GF-D8 (cell line): ENCODE measurements at regions not wholly inside any gene's neighbourhood (a gene's known extent, or its start where the extent isn't known, plus 50 kb on each side); places are given as distances from the start of the nearest gene placed in this dataset.

Experiments used
- DNase-seq: peaks from one replicate; lab custom pipeline; 2025; lab: John Stamatoyannopoulos, UW

DNA sequence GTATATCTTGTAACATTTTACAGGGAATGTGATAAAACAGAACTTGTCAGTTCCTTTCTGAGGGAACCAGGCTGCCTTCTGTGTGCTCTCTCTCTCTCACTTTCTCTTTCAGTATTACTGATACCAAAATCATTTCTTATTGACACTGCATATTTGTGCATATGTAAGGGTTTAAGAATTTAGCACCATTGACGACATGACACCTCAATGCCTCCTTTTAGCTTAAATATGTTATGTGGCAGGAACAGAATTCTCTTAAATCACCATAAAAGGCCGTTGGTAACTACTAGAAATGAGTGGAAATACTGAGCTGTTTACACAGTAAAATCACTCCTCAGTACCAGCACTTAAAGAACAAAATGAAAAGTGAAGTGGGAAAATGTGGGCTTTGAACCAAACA is 457.7 kb upstream of the SYT1 start:
- no peak for DNase-seq

- no peak for DNase-seq
Measured at GRCh38 chr12:78407722-78408121, 456.9 kb upstream of the SYT1 start.

- no peak for DNase-seq
Measured at GRCh38 chr12:78414071-78414470, 450.5 kb upstream of the SYT1 start.

- DNase-seq, result no peak
Measured at GRCh38 chr12:78418919-78419318, 445.7 kb upstream of the SYT1 start.

- DNase-seq, result no peak
Measured at GRCh38 chr12:78419513-78419912, 445.1 kb upstream of the SYT1 start.

- no peak for DNase-seq
Measured at GRCh38 chr12:78420991-78421390, 443.6 kb upstream of the SYT1 start.

- no peak for DNase-seq
Measured at GRCh38 chr12:78430551-78430950, 434.0 kb upstream of the SYT1 start.

GRCh38 chr12:78431931-78432330 is 432.6 kb upstream of the SYT1 start:
- DNase-seq, result no peak

GRCh38 chr12:78439666-78440065 is 424.9 kb upstream of the SYT1 start:
- no peak for DNase-seq

GRCh38 chr12:78441737-78442453 is 422.7 kb upstream of the SYT1 start:
- no peak for DNase-seq

DNA sequence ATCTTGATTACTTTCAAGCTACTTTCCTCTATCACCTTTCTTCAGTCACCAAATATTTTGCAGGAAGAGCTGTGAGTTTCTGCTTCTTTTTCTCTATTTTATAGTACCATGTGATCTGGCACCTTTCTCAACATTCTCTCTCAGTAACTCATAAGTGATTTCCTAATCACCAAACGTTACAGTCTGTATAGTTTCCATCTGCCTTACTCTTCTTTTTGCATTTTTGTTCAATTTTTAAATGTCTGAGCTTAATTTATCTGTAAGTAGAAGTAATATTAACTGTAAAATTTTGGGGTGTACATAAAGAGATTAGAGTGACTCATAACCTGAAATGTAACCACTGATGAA is 422.1 kb upstream of the SYT1 start:
- DNase-seq, result no peak

GRCh38 chr12:78446555-78446954 is 418.0 kb upstream of the SYT1 start:
- DNase-seq, result no peak

GRCh38 chr12:78447373-78447772 is 417.2 kb upstream of the SYT1 start:
- DNase-seq, result no peak

GRCh38 chr12:78448692-78449091 is 415.9 kb upstream of the SYT1 start:
- no peak for DNase-seq

- no peak for DNase-seq
Measured at GRCh38 chr12:78455991-78456390, 408.6 kb upstream of the SYT1 start.

DNA sequence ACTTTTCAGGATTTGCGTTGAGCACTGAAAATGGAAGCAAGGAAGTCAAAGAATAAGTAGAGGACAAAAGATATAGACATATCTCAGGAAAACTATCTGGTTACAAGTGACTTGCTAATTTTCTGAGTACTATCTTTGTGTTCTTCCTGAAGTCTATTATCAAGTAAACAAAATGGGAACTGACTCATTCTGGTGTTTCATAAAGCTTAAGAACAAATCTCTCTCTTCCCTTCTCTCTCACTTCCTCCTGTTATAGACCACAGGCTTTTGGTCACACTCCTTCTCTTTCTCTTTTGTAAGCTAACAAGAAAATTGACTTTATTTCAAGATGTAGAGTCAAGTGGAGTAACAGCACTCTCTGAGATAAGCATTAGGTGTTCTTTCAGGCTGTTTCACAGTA is 406.6 kb upstream of the SYT1 start:
- no peak for DNase-seq

DNA sequence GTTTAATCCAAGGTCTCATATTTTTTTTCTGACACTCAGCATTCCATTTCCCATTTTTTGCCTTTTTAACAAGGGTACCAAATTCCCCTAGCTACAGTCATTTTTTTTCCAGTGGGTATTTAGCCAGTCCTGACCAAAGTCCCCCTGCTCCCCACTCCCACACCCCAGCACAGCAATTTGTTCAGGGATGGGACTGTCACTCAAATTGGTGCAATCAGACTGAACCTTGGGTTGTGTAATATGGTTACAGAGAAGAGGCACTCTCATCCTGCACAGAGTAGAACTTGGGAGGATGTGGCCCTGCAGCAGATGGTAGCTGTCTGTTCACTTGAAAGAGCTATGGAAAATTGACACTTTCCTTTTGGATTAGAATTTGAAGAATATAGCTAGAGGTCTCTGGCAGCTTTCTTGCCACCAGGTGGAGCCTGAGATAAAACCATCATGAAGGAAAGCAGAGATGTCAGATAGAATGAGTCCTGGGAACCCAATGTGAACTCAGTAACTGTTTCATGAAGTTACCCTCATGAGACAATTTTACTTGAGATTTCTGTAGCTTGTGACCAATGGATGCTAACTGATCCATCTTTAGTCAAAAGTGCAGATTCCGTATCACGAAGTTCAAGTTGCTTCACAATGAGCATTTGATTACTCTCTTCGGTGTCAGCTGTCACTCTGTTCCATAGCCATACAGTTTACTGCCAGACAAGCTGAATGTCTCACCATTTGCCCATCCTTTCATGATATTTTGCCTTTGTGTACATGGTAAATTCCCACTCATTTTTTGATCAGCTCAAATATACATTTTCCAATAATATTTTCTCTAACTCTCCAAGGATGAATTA is 394.0 kb upstream of the SYT1 start:
- DNase-seq, result no peak

GRCh38 chr12:78473136-78473535 is 391.4 kb upstream of the SYT1 start:
- DNase-seq, result no peak

DNA sequence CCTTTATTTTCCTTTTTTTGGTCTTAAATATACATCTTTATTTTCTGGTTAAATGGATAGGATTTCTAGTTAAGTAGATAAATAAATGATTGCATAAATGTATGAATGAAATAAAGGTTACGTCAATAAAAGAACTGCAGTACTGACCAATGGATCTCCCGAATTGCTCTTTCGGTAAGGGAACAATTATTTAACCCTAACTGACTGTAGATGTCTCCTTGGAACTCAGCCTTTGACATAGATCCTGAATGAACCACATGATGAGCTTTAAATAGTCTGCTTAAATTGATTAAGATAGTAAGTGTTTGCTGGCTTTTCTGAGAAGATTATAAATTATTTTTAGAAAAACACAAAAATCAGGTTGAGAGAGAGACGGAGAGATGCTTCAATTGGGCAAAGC is 391.0 kb upstream of the SYT1 start:
- DNase-seq, result no peak

GRCh38 chr12:78483767-78484315 is 380.7 kb upstream of the SYT1 start:
- DNase-seq, result no peak

- no peak for DNase-seq
Measured at GRCh38 chr12:78489990-78490389, 374.6 kb upstream of the SYT1 start.

GRCh38 chr12:78490861-78491260 is 373.7 kb upstream of the SYT1 start:
- no peak for DNase-seq

DNA sequence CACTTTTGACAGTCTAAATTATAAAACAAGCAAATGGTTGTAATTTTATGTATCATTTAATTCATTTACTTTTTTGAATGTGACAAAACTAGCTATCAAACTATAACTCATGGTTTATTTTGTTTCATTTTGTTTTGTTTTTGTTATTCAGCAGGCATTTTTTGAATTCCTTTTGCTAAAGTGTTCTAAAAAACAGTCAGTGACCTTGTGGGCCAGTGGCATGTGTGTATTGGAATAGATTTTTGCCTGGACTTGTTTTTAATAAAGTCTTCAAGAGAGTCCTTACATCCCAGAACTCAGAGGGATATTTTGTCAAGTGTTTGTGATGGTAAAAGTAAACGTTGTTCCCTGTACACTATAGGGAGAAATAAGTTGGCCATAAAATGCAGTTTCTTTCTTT is 369.7 kb upstream of the SYT1 start:
- no peak for DNase-seq
